Gastroesophageal sphincter (tissue), 3 donors: ENCODE measurements at regions not wholly inside any gene's neighbourhood (a gene's known extent, or its start where the extent isn't known, plus 50 kb on each side); places are given as distances from the start of the nearest gene placed in this dataset.

Experiments used
- POLR2AphosphoS5 ChIP-seq: sonication (generic); formaldehyde crosslinking; IDR thresholded peaks from one replicate; pipeline ENCODE4 v1.6.1; 2017; ENCODE audit warnings: antibody characterized with exemption
- TF ChIP-seq, protein P1 (sequence below), 4 experiments: fragments of 200-600 bp in 2 of 4; fragments of 450-650 bp in 2 of 4; sonication (generic) in 1 of 4; IDR thresholded peaks; one replicate each; pipeline ENCODE4 v1.5.1; 2017 to 2019; ENCODE audit warnings: antibody characterized with exemption in 4 of 4, mild to moderate bottlenecking in 2 of 4, moderate library complexity in 2 of 4

DNA sequence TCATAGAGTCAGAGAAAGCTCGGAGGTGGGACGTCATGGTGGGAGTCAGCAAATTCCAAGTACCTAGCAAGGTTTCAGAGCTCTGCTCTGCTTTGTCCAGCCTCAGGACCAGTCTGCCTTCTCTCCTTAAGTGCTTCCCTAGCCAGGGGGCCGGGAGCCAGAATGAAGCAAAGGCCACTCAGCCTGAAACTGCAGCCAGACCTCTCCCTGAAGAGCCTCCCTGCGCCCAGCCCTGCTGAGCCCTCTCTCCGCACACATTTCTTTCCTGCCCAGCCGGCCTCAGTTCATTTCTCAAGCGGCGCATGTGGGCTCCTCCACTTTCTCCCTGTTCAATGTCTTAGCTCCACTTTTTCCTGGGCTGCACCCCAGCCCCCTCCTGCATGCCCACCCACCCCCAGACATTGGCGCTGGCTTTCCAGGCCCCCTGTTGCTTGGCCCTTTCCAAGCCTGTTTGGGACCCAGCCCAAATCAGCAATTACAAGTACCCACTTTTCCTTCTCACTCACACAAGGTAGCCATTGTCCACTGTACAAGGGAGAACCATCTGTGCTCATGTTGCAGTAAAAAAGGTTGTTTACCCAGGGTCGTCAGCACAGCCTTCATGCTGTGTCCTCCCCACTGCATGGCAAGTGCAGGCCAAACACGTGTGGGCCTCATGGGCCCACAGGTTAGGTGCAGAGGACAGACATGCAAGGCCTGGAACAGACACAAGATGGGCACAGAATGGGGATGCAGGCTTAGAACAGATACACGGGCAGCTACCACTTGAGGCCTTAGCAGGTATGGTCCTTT lies 147.1 kb downstream of the MRPL14 start:
- TF ChIP-seq, protein P1, sequence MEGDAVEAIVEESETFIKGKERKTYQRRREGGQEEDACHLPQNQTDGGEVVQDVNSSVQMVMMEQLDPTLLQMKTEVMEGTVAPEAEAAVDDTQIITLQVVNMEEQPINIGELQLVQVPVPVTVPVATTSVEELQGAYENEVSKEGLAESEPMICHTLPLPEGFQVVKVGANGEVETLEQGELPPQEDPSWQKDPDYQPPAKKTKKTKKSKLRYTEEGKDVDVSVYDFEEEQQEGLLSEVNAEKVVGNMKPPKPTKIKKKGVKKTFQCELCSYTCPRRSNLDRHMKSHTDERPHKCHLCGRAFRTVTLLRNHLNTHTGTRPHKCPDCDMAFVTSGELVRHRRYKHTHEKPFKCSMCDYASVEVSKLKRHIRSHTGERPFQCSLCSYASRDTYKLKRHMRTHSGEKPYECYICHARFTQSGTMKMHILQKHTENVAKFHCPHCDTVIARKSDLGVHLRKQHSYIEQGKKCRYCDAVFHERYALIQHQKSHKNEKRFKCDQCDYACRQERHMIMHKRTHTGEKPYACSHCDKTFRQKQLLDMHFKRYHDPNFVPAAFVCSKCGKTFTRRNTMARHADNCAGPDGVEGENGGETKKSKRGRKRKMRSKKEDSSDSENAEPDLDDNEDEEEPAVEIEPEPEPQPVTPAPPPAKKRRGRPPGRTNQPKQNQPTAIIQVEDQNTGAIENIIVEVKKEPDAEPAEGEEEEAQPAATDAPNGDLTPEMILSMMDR (IDR thresholded peaks at IDR 0.05): no peak
- no peak for TF ChIP-seq POLR2AphosphoS5
